Nephron (organoid): ENCODE measurements at regions not wholly inside any gene's neighbourhood (a gene's known extent, or its start where the extent isn't known, plus 50 kb on each side); places are given as distances from the start of the nearest gene placed in this dataset.

Experiments
- H3K27ac Mint-ChIP-seq, 3 experiments: 2 replicates each; pipeline ENCODE4 v1.8.0; 2020; ENCODE audit warnings: mixed read lengths in 3 of 3, mild to moderate bottlenecking in 2 of 3, moderate library complexity in 1 of 3
- H3K27me3 Mint-ChIP-seq: 2 replicates; pipeline ENCODE4 v1.8.0; 2021; ENCODE audit warnings: low read depth, mild to moderate bottlenecking, moderate library complexity, mixed read lengths
- H3K36me3 Mint-ChIP-seq: 2 replicates; pipeline ENCODE4 v1.8.0; 2020; ENCODE audit warnings: low read depth, mixed read lengths
- H3K4me1 Mint-ChIP-seq: 2 replicates; pipeline ENCODE4 v1.8.0; 2020; ENCODE audit warnings: mixed read lengths
- H3K4me3 Mint-ChIP-seq, 3 experiments: 2 replicates each; pipeline ENCODE4 v1.8.0; 2020; ENCODE audit warnings: mild to moderate bottlenecking in 3 of 3, mixed read lengths in 3 of 3, moderate library complexity in 2 of 3
- H3K9me3 Mint-ChIP-seq: 2 replicates; pipeline ENCODE4 v1.8.0; 2020; ENCODE audit warnings: mixed read lengths
- CTCF ChIP-seq, 3 experiments: fragments of 200-600 bp; sonication (generic); IDR thresholded peaks; one replicate each; pipeline ENCODE4 v1.5.0; 2021; ENCODE audit warnings: antibody characterized with exemption in 3 of 3; ENCODE audit not compliant: unreplicated experiment in 3 of 3

- Mint-ChIP-seq H3K4me3 (no peak overlapping the region), H3K4me1 (no peaks in the 10 kb centered on the region), H3K36me3 (no peaks in the 10 kb centered on the region), H3K9me3 (no peaks in the 10 kb centered on the region), H3K27me3 (no peaks in the 10 kb centered on the region), H3K27ac (no peak overlapping the region)
- no peak for TF ChIP-seq CTCF (IDR thresholded peaks at IDR 0.05; ENCODE audit: unreplicated experiment in 3 of 3)
These were observed 212.8 kb downstream of the IPMK start for GRCh38 chr10:58054881-58055280.

GRCh38 chr10:58052772-58053171 lies 214.9 kb downstream of the IPMK start:
- H3K27me3 Mint-ChIP-seq: no peaks in the 10 kb centered on the region
- no peaks in the 10 kb centered on the region for H3K4me1 Mint-ChIP-seq
- H3K4me3 Mint-ChIP-seq: no peak overlapping the region
- no peaks in the 10 kb centered on the region for H3K36me3 Mint-ChIP-seq
- H3K9me3 Mint-ChIP-seq: no peaks in the 10 kb centered on the region
- H3K27ac Mint-ChIP-seq: no peak overlapping the region
- no peak for TF ChIP-seq CTCF (IDR thresholded peaks at IDR 0.05; ENCODE audit: unreplicated experiment in 3 of 3)

DNA sequence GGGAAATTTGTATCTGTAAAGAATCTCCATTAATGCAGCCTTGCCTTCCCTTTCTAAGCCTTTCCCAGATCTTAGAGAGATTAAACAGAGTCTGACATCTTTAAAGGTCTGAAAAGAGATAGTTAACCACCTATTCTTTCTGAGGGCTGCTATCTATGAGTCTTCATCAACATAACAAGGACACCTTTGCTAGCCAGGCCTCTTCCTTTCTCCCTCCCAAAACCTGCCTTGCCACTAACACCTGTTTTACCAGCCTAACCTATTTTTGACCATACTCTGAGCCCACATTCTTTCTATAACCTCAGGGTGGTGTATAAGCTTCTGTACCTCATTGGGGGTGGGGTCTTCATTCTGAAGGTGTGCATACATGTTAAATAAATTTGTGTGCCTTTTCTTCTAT lies 217.1 kb downstream of the IPMK start:
- no peak for TF ChIP-seq CTCF (IDR thresholded peaks at IDR 0.05; ENCODE audit: unreplicated experiment in 3 of 3)
- Mint-ChIP-seq H3K4me1 (no peaks in the 10 kb centered on the region), H3K27me3 (no peaks in the 10 kb centered on the region)

DNA sequence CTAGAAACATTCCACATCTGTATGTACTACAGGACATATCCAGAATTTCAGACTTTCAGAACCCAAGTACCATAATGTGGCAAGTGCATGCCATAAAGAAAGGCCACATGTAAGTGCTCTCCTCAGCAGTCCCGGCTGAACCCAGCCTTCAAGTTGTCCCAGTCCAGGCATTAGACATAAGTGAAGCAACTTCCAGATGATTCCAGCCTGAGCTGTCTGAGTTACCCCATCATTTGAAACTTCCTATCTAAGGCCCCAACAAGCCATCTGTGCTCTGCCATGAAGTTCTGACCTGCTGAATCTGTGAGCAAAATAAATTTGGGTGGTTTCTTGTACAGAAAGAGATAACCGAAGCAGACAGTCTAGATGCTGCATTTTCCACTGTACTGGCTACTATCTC lies 218.8 kb downstream of the IPMK start:
- no peak for TF ChIP-seq CTCF (IDR thresholded peaks at IDR 0.05; ENCODE audit: unreplicated experiment in 3 of 3)
- H3K9me3 Mint-ChIP-seq: no peaks in the 10 kb centered on the region
- H3K27me3 Mint-ChIP-seq: no peaks in the 10 kb centered on the region
- H3K4me3 Mint-ChIP-seq: no peak overlapping the region
- no peak overlapping the region for H3K27ac Mint-ChIP-seq
- H3K36me3 Mint-ChIP-seq: no peaks in the 10 kb centered on the region
- H3K4me1 Mint-ChIP-seq: no peaks in the 10 kb centered on the region

More for the DNA sequence above, 217.1 kb downstream of the IPMK start:
- no peak overlapping the region for H3K4me3 Mint-ChIP-seq
- no peak overlapping the region for H3K27ac Mint-ChIP-seq
- H3K9me3 Mint-ChIP-seq: no peaks in the 10 kb centered on the region
- H3K36me3 Mint-ChIP-seq: no peaks in the 10 kb centered on the region

- H3K36me3 Mint-ChIP-seq: no peaks in the 10 kb centered on the region
- H3K27ac Mint-ChIP-seq: no peak overlapping the region
- H3K4me1 Mint-ChIP-seq: no peaks in the 10 kb centered on the region
- no peak for TF ChIP-seq CTCF (IDR thresholded peaks at IDR 0.05; ENCODE audit: unreplicated experiment in 3 of 3)
- H3K9me3 Mint-ChIP-seq: no peaks in the 10 kb centered on the region
- no peaks in the 10 kb centered on the region for H3K27me3 Mint-ChIP-seq
- no peak overlapping the region for H3K4me3 Mint-ChIP-seq
These were observed 223.6 kb downstream of the IPMK start for GRCh38 chr10:58044072-58044471.

DNA sequence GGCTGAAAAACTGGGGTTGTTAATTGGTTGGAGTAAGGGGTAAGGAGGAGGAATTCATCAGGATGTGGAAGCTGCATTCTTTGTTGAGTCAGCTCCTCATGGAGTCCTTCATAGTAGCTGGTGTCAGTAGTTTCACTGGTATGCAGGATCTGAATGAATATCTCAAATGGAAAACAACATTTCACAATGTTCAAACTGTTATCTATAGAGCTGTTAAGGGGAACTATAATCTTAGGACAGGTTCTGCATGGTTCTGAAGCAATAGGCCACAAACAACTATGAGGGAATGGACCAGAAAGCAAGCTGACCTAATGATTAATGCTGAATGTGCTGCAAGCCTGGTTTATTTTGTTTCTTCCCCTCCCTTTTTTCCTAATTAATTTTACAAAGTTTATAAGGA lies 225.8 kb downstream of the IPMK start:
- H3K36me3 Mint-ChIP-seq: no peaks in the 10 kb centered on the region
- no peaks in the 10 kb centered on the region for H3K27me3 Mint-ChIP-seq
- H3K9me3 Mint-ChIP-seq: no peaks in the 10 kb centered on the region
- no peaks in the 10 kb centered on the region for H3K4me1 Mint-ChIP-seq
- H3K27ac Mint-ChIP-seq: no peak overlapping the region
- H3K4me3 Mint-ChIP-seq: no peak overlapping the region
- TF ChIP-seq CTCF (IDR thresholded peaks at IDR 0.05; ENCODE audit: unreplicated experiment in 3 of 3): no peak
